ENCODE measurements at regions not wholly inside any gene's neighbourhood (a gene's known extent, or its start where the extent isn't known, plus 50 kb on each side); places are given as distances from the start of the nearest gene placed in this dataset.
"Not testable (repeated sequence)": the region's sequence is repeated elsewhere in the genome, so short reads cannot be mapped to it uniquely, and the experiment has no call there.

GRCh38 chrX:40392599-40392998, 188.2 kb upstream of the ATP6AP2 start:
- no peak for TF ChIP-seq CTCF (IDR thresholded peaks at IDR 0.05)
- DNase-seq (ENCODE audit: low spot score), result no peak
- ATAC-seq (ENCODE audit: low FRiP score), result no peak

GRCh38 chrX:40391662-40392061, 189.1 kb upstream of the ATP6AP2 start:
- DNase-seq (ENCODE audit: low spot score) (no peak), ATAC-seq (ENCODE audit: low FRiP score) (no peak)
- no peak for TF ChIP-seq CTCF (IDR thresholded peaks at IDR 0.05)

GRCh38 chrX:40389555-40389954, 191.2 kb upstream of the ATP6AP2 start:
- TF ChIP-seq CTCF (IDR thresholded peaks at IDR 0.05), result no peak
- no peak for ATAC-seq (ENCODE audit: low FRiP score)

GRCh38 chrX:40388441-40388840, 192.3 kb upstream of the ATP6AP2 start:
- ATAC-seq (ENCODE audit: low FRiP score) (no peak), DNase-seq (ENCODE audit: low spot score) (no peak)
- TF ChIP-seq CTCF (IDR thresholded peaks at IDR 0.05), result no peak

More at GRCh38 chrX:40389555-40389954, 191.2 kb upstream of the ATP6AP2 start:
- DNase-seq (ENCODE audit: low spot score), result no peak

GRCh38 chrX:40387869-40388268, 192.9 kb upstream of the ATP6AP2 start:
- not testable (repeated sequence) for ATAC-seq (ENCODE audit: low FRiP score)

GRCh38 chrX:40387311-40387710, 193.5 kb upstream of the ATP6AP2 start:
- ATAC-seq (ENCODE audit: low FRiP score); DNase-seq (ENCODE audit: low spot score): not testable (repeated sequence)

More at GRCh38 chrX:40387869-40388268, 192.9 kb upstream of the ATP6AP2 start:
- DNase-seq (ENCODE audit: low spot score), result not testable (repeated sequence)

GRCh38 chrX:40385682-40386081, 195.1 kb upstream of the ATP6AP2 start:
- no peak for ATAC-seq (ENCODE audit: low FRiP score)
- DNase-seq (ENCODE audit: low spot score), result no peak
- no peak for TF ChIP-seq CTCF (IDR thresholded peaks at IDR 0.05)

- no peak for DNase-seq (ENCODE audit: low spot score)
- ATAC-seq (ENCODE audit: low FRiP score), result no peak
- no peak for TF ChIP-seq CTCF (IDR thresholded peaks at IDR 0.05)
Observed at GRCh38 chrX:40385256-40385655, 195.5 kb upstream of the ATP6AP2 start.
